ENCODE measurements at regions not wholly inside any gene's neighbourhood (a gene's known extent, or its start where the extent isn't known, plus 50 kb on each side); places are given as distances from the start of the nearest gene placed in this dataset.

GRCh38 chr3:20250314-20250713 lies 64.3 kb upstream of the SGO1 start:
- no peak overlapping the region for H3K9ac ChIP-seq (ENCODE audit: extremely low read depth, low read length, poor library complexity, severe bottlenecking)
- peaks cover 10% of the 10 kb centered on the region for H3K9me3 Mint-ChIP-seq
- peaks cover 5% of the 10 kb centered on the region for H3K4me1 Mint-ChIP-seq
- H3K27me3 Mint-ChIP-seq (ENCODE audit: insufficient read depth): no peaks in the 10 kb centered on the region
- no peaks in the 10 kb centered on the region for H3K36me3 ChIP-seq (ENCODE audit: control insufficient read depth, insufficient read depth, low read length)
- no peak for DNase-seq
- no peaks in the 10 kb centered on the region for H3K36me3 Mint-ChIP-seq (ENCODE audit: low read depth)
- H3K9me3 ChIP-seq (ENCODE audit: control insufficient read depth, low read length): no peaks in the 10 kb centered on the region
- no peak overlapping the region for H3K27ac Mint-ChIP-seq
- no peak overlapping the region for H3K4me3 ChIP-seq (ENCODE audit: low read length)
- TF ChIP-seq CTCF (conservative IDR thresholded peaks at IDR 0.05): no peak
- H3K27me3 ChIP-seq (ENCODE audit: control insufficient read depth, insufficient read depth, low read length, poor library complexity, severe bottlenecking): no peaks in the 10 kb centered on the region
- no peaks in the 10 kb centered on the region for H3K4me1 ChIP-seq (ENCODE audit: control insufficient read depth, insufficient read depth, low read length)
- H3K27ac ChIP-seq (ENCODE audit: low read depth, low read length): no peak overlapping the region
- WGBS, 2 experiments (ENCODE audit: insufficient coverage in 1 of 2, insufficient read length in 1 of 2): 96 to 100% methylated on average over 1 to 3 of the region's 3 CpGs
- no peak overlapping the region for H3K4me3 Mint-ChIP-seq

DNA sequence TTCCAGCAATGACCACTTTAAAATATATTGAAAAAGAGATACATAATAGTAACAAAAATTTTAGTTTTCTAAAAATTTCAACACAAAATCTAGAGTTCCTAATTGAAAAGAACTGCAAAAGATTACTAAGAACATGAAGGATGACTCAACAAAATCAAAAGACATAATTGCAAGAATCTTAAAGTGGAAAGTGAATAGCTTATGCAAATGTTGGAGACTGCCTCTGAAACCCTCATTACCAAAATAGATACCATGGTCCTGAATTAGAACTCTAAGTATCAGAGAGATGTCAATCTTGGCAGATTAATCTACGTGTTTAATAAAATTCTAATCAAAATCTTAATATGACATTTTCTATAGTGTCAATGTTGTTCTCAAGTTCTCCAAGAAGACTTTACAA lies 60.7 kb upstream of the SGO1 start:
- no peaks in the 10 kb centered on the region for H3K4me1 ChIP-seq (ENCODE audit: control insufficient read depth, insufficient read depth, low read length)
- Mint-ChIP-seq H3K27ac (no peak overlapping the region), H3K4me1 (peaks cover 3% of the 10 kb centered on the region), H3K9me3 (peaks cover 24% of the 10 kb centered on the region), H3K36me3 (ENCODE audit: low read depth) (no peaks in the 10 kb centered on the region), H3K4me3 (no peak overlapping the region), H3K27me3 (ENCODE audit: insufficient read depth) (no peaks in the 10 kb centered on the region)
- no peak overlapping the region for H3K9ac ChIP-seq (ENCODE audit: extremely low read depth, low read length, poor library complexity, severe bottlenecking)
- no peak overlapping the region for H3K4me3 ChIP-seq (ENCODE audit: low read length)
- H3K27me3 ChIP-seq (ENCODE audit: control insufficient read depth, insufficient read depth, low read length, poor library complexity, severe bottlenecking): no peaks in the 10 kb centered on the region
- no peak for TF ChIP-seq CTCF (conservative IDR thresholded peaks at IDR 0.05)
- H3K27ac ChIP-seq (ENCODE audit: low read depth, low read length): no peak overlapping the region
- WGBS, 2 experiments (ENCODE audit: insufficient coverage in 1 of 2, insufficient read length in 1 of 2): no CpG with 5 or more reads among the region's 1 CpG
- H3K9me3 ChIP-seq (ENCODE audit: control insufficient read depth, low read length): no peaks in the 10 kb centered on the region
- H3K36me3 ChIP-seq (ENCODE audit: control insufficient read depth, insufficient read depth, low read length): no peaks in the 10 kb centered on the region
- DNase-seq: no peak

GRCh38 chr3:20245781-20246180 lies 59.8 kb upstream of the SGO1 start:
- H3K4me1 ChIP-seq (ENCODE audit: control insufficient read depth, insufficient read depth, low read length): no peaks in the 10 kb centered on the region
- no peak overlapping the region for H3K9ac ChIP-seq (ENCODE audit: extremely low read depth, low read length, poor library complexity, severe bottlenecking)
- DNase-seq: no peak
- no peak overlapping the region for H3K27ac ChIP-seq (ENCODE audit: low read depth, low read length)
- H3K27ac Mint-ChIP-seq: no peak overlapping the region
- H3K9me3 ChIP-seq (ENCODE audit: control insufficient read depth, low read length): no peaks in the 10 kb centered on the region
- H3K27me3 Mint-ChIP-seq (ENCODE audit: insufficient read depth): no peaks in the 10 kb centered on the region
- H3K4me1 Mint-ChIP-seq: peaks cover 3% of the 10 kb centered on the region
- H3K4me3 ChIP-seq (ENCODE audit: low read length): no peak overlapping the region
- no peaks in the 10 kb centered on the region for H3K36me3 ChIP-seq (ENCODE audit: control insufficient read depth, insufficient read depth, low read length)
- no peaks in the 10 kb centered on the region for H3K27me3 ChIP-seq (ENCODE audit: control insufficient read depth, insufficient read depth, low read length, poor library complexity, severe bottlenecking)
- H3K36me3 Mint-ChIP-seq (ENCODE audit: low read depth): no peaks in the 10 kb centered on the region
- no peak overlapping the region for H3K4me3 Mint-ChIP-seq
- peaks cover 24% of the 10 kb centered on the region for H3K9me3 Mint-ChIP-seq
- TF ChIP-seq CTCF (conservative IDR thresholded peaks at IDR 0.05): peak; percentile 30
- WGBS, 2 experiments (ENCODE audit: insufficient coverage in 1 of 2, insufficient read length in 1 of 2): 85 to 93% methylated on average over 3 of the region's 3 CpGs

Measured in endodermal cell (in vitro differentiated cells).